LNCaP clone FGC (cell line): ENCODE measurements at regions not wholly inside any gene's neighbourhood (a gene's known extent, or its start where the extent isn't known, plus 50 kb on each side); places are given as distances from the start of the nearest gene placed in this dataset.

ENCODE experiments used
- DNase-seq: peaks from one replicate; pipeline ENCODE4 v3.0.0-alpha.2; 2011; ENCODE audit warnings: low read depth
- H3K4me3 ChIP-seq: 2 replicates; pipeline ENCODE4 v1.5.1; 2011; ENCODE audit warnings: mild to moderate bottlenecking, low read depth, low read length, control low read depth
- TF ChIP-seq, protein P1 (sequence below): IDR thresholded peaks from 2 replicates; pipeline ENCODE4 v1.5.1; 2012; ENCODE audit warnings: mild to moderate bottlenecking; ENCODE audit not compliant: control insufficient read depth, insufficient read depth; ENCODE audit errors: extremely low read depth

DNA sequence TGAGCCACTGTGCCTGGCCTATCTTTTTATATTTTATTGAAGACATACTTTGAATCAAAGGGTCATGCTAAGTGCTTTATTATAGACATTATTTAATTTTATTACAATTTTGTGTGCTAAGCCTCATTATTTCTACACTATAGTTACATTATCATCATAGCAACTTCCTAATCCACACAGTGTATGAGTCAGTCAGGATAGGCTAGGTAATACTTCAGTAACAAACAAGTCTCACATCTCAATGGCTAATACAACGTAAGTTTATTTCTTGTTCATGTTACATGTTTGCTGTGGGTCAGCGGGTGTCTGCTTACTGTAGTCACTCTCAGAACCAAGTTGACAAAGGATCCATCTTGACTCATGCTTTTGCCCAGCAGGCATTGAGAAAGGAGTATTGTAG lies 292.6 kb upstream of the TGFBR2 start:
- H3K4me3 ChIP-seq: no peak overlapping the region
- no peak for DNase-seq
- TF ChIP-seq, protein P1, sequence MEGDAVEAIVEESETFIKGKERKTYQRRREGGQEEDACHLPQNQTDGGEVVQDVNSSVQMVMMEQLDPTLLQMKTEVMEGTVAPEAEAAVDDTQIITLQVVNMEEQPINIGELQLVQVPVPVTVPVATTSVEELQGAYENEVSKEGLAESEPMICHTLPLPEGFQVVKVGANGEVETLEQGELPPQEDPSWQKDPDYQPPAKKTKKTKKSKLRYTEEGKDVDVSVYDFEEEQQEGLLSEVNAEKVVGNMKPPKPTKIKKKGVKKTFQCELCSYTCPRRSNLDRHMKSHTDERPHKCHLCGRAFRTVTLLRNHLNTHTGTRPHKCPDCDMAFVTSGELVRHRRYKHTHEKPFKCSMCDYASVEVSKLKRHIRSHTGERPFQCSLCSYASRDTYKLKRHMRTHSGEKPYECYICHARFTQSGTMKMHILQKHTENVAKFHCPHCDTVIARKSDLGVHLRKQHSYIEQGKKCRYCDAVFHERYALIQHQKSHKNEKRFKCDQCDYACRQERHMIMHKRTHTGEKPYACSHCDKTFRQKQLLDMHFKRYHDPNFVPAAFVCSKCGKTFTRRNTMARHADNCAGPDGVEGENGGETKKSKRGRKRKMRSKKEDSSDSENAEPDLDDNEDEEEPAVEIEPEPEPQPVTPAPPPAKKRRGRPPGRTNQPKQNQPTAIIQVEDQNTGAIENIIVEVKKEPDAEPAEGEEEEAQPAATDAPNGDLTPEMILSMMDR: no peak

DNA sequence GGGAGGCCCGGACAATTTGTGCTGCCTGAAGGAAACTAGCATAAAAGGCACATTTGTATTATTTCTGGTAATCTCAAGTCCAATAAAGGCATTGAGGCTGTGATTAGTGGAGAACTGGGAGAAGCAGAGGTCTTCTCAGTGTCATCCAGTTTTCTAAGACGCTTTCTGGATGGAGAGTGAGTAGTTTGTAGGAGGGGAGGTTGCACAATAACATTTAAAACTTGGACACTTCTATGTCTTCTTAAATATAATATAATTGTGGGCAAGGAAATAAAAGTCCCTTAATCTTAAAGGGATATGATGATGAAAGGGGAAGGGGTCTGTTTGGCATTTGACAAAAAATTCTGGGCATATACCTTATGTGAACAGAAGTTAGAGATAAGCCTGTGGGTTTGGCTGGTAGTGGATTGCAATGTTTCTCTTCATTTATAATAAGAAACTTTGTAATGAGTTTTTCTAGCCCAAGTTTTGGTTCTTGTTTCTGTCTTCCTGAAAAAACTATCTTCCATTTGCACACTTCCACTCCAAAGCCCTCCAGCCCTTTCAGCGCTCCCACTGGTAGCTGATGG lies 291.6 kb upstream of the TGFBR2 start:
- no peak for DNase-seq
- H3K4me3 ChIP-seq: no peak overlapping the region
- TF ChIP-seq, protein P1: no peak

- DNase-seq: no peak
- TF ChIP-seq, protein P1: no peak
- no peak overlapping the region for H3K4me3 ChIP-seq
These were observed 291.0 kb upstream of the TGFBR2 start for GRCh38 chr3:30315447-30315846.

DNA sequence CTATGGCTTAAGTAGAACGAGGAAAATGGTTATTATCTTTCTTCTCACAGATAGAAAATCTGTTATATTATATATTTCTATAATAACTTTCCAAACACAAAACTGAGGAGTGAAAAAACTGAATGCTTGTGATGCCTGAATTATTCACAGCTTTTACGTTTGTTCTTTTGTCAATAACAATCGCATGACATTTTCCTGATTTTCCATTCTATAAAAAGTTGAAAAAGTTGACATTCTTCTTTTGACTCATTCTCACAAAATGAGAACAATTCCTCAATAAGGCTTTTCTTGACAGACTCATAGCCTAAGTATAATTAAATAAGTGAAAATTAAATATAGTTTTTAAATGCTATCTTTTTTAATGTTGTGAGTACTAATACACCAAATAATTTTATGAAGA lies 288.8 kb upstream of the TGFBR2 start:
- no peak overlapping the region for H3K4me3 ChIP-seq

DNA sequence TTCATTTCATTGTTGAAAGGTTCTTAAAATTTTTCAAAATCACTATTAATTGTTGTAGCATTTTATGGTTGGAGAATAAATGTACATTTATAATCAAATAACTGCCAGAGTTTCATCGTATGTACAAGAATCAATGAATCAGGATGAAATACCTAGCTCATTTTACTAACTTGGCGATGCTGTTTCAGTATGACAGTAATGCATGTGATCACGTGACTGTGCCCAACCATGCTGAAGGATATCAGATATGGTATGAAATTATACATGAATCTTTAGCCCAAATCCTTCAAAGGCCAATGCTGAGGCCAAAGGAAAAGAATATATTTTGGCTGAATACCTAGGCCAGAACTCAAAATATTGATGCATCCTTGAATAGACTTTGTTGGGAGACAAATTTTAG lies 288.3 kb upstream of the TGFBR2 start:
- TF ChIP-seq, protein P1: no peak
- H3K4me3 ChIP-seq: no peak overlapping the region
- DNase-seq: no peak

More for the DNA sequence above, 288.8 kb upstream of the TGFBR2 start:
- no peak for DNase-seq
- TF ChIP-seq, protein P1: no peak

GRCh38 chr3:30319713-30320112 lies 286.7 kb upstream of the TGFBR2 start:
- DNase-seq: peak; percentile 54
- TF ChIP-seq, protein P1: peak; percentile 43
- no peak overlapping the region for H3K4me3 ChIP-seq

GRCh38 chr3:30320392-30320791 lies 286.0 kb upstream of the TGFBR2 start:
- no peak for DNase-seq
- no peak overlapping the region for H3K4me3 ChIP-seq
- TF ChIP-seq, protein P1: no peak
